ENCODE measurements at regions not wholly inside any gene's neighbourhood (a gene's known extent, or its start where the extent isn't known, plus 50 kb on each side); places are given as distances from the start of the nearest gene placed in this dataset.

- peak; percentile 54; the same call in 1 of the 2 replicates for TF ChIP-seq REST (IDR thresholded peaks at IDR 0.05; ENCODE audit: borderline replicate concordance)
- TF ChIP-seq REST (CRISPR knock-in tag; IDR thresholded peaks at IDR 0.05; ENCODE audit: low read depth) = no peak
- TF ChIP-seq ZNF644 (tag; IDR thresholded peaks at IDR 0.05; ENCODE audit: low read depth) = peak; percentile 79; the same call in 1 of the 2 replicates
- TF ChIP-seq ZFP30 (CRISPR knock-in tag; IDR thresholded peaks at IDR 0.05; ENCODE audit: borderline replicate concordance) = no peak
- TF ChIP-seq U2AF1 (optimal IDR thresholded peaks at IDR 0.05; ENCODE audit: low read depth, low read length) = no peak
- peak; percentile 91 for TF ChIP-seq CREB1 (IDR thresholded peaks at IDR 0.05)
- peak; percentile 90 for TF ChIP-seq CREB1 (CRISPR knock-in tag; IDR thresholded peaks at IDR 0.05)
- no peak for TF ChIP-seq ZNF23 (CRISPR knock-in tag; IDR thresholded peaks at IDR 0.05)
- peak; percentile 93 to 95 for TF ChIP-seq TRIM24 (IDR thresholded peaks at IDR 0.05)
- no peak for TF ChIP-seq ZC3H8 (IDR thresholded peaks at IDR 0.05)
- TF ChIP-seq ARHGAP35 (IDR thresholded peaks at IDR 0.05; ENCODE audit: partially characterized antibody) = no peak
- peak; percentile 91 for TF ChIP-seq CBX5 (IDR thresholded peaks at IDR 0.05; ENCODE audit: borderline replicate concordance, low read depth)
- TF ChIP-seq ZNF740 (CRISPR knock-in tag; IDR thresholded peaks at IDR 0.05) = no peak
- TF ChIP-seq ZNF740 (tag; IDR thresholded peaks at IDR 0.05) = no peak
- TF ChIP-seq ZNF717 (CRISPR knock-in tag; IDR thresholded peaks at IDR 0.05) = no peak
- no peak; the same call in 1 of the 2 replicates for TF ChIP-seq ZNF143 (CRISPR knock-in tag; IDR thresholded peaks at IDR 0.05)
- peak; percentile 80 for TF ChIP-seq GABPA (tag; conservative IDR thresholded peaks at IDR 0.05; ENCODE audit: low read depth)
- no peak for TF ChIP-seq ZNF830 (CRISPR knock-in tag; IDR thresholded peaks at IDR 0.05)
- TF ChIP-seq TCF7L2 (IDR thresholded peaks at IDR 0.05; ENCODE audit: low read depth, low read length) = no peak
- peak; percentile 98 for TF ChIP-seq BHLHE40 (IDR thresholded peaks at IDR 0.05; ENCODE audit: low read length)
- TF ChIP-seq ELK3 (CRISPR knock-in tag; IDR thresholded peaks at IDR 0.05) = no peak
- TF ChIP-seq SMAD4 (CRISPR knock-in tag; conservative IDR thresholded peaks at IDR 0.05) = peak; percentile 99
Measured at GRCh38 chr11:62025487-62026105, 58.2 kb upstream of the FTH1 start (continued).
